K562 (cell line): ENCODE measurements at regions not wholly inside any gene's neighbourhood (a gene's known extent, or its start where the extent isn't known, plus 50 kb on each side); places are given as distances from the start of the nearest gene placed in this dataset.
A peak's percentile ranks its signal among the peaks of the same experiment; 100 is the strongest.

Source experiments
- BDP1 ChIP-seq: IDR thresholded peaks from 3 replicates; pipeline ENCODE4 v1.6.1; 2011; ENCODE audit not compliant: insufficient read length, insufficient read depth
- CTBP1 ChIP-seq: fragments of 450-650 bp; IDR thresholded peaks from 2 replicates; pipeline ENCODE4 v1.6.1; 2016; ENCODE audit warnings: borderline replicate concordance
- GABPB2 ChIP-seq: fragments of 250-450 bp; sonication (Bioruptor Pico); conservative IDR thresholded peaks from 2 replicates; pipeline ENCODE4 v1.5.1; 2021; ENCODE audit warnings: mild to moderate bottlenecking
- HDGF ChIP-seq: fragments of 450-650 bp; IDR thresholded peaks from 2 replicates; pipeline ENCODE4 v1.6.1; 2016
- IFI16 ChIP-seq: fragments of 250-450 bp; sonication (Bioruptor Pico); IDR thresholded peaks from 2 replicates; pipeline ENCODE4 v2.1.2; 2022; ENCODE audit warnings: mild to moderate bottlenecking, inconsistent platforms
- IRF1 ChIP-seq: sonication (generic); formaldehyde crosslinking; IDR thresholded peaks from 2 replicates; pipeline ENCODE4 v1.8.0; 2022; ENCODE audit warnings: missing genetic modification reagents, mild to moderate bottlenecking, borderline replicate concordance
- MCM2 ChIP-seq: fragments of 450-650 bp; IDR thresholded peaks from 2 replicates; pipeline ENCODE4 v1.6.1; 2017; ENCODE audit warnings: low read depth, mild to moderate bottlenecking
- MEF2D ChIP-seq: conservative IDR thresholded peaks from 2 replicates; pipeline ENCODE4 v1.6.1; 2016; ENCODE audit warnings: low read depth, missing genetic modification characterization, missing compliant biosample characterization
- MTF1 ChIP-seq: fragments of 250-450 bp; sonication (Bioruptor Pico); IDR thresholded peaks from 2 replicates; pipeline ENCODE4 v1.9.0; 2021; ENCODE audit warnings: moderate library complexity, mild to moderate bottlenecking, inconsistent platforms, borderline replicate concordance
- POLR2G ChIP-seq: fragments of 200-400 bp; formaldehyde crosslinking; IDR thresholded peaks from 2 replicates; pipeline ENCODE4 v1.6.1; 2017; ENCODE audit warnings: low read depth, mild to moderate bottlenecking, antibody characterized with exemption, low read length, moderate library complexity
- SMARCE1 ChIP-seq: fragments of 450-650 bp; IDR thresholded peaks from 2 replicates; pipeline ENCODE4 v1.7.1; 2016; ENCODE audit warnings: mild to moderate bottlenecking
- TBL1XR1 ChIP-seq, 2 experiments: IDR thresholded peaks; 2 replicates each; pipeline ENCODE4 v1.6.1; 2012; ENCODE audit warnings: improper control_type of control experiment in 2 of 2, low read length in 2 of 2, mild to moderate bottlenecking in 1 of 2
- TCF3 ChIP-seq: sonication (generic); formaldehyde crosslinking; IDR thresholded peaks from 2 replicates; pipeline ENCODE4 v1.4.0; 2020; ENCODE audit warnings: mild to moderate bottlenecking, missing genetic modification reagents
- TRIM24 ChIP-seq, 2 experiments: fragments of 450-650 bp; IDR thresholded peaks; 2 replicates each; pipeline ENCODE4 v1.6.1; 2016
- ZNF398 ChIP-seq: fragments of 250-450 bp; sonication (Bioruptor Pico); IDR thresholded peaks from 2 replicates; pipeline ENCODE4 v1.8.0; 2021; ENCODE audit warnings: moderate library complexity, mild to moderate bottlenecking, inconsistent platforms
- ZNF668 ChIP-seq: fragments of 250-450 bp; sonication (Bioruptor Pico); IDR thresholded peaks from 2 replicates; pipeline ENCODE4 v1.8.0; 2022; ENCODE audit warnings: mild to moderate bottlenecking, inconsistent platforms
- TF ChIP-seq, protein P1 (sequence below), 2 experiments: IDR thresholded peaks in 1 of 2; conservative IDR thresholded peaks in 1 of 2; 2 replicates each; pipeline ENCODE4 v1.6.1; 2016; ENCODE audit warnings: low read depth in 2 of 2, mild to moderate bottlenecking in 1 of 2, missing compliant biosample characterization in 1 of 2, missing genetic modification characterization in 1 of 2, moderate library complexity in 1 of 2
- TF ChIP-seq, protein P2 (sequence below): fragments of 250-450 bp; sonication (Bioruptor Pico); IDR thresholded peaks from 2 replicates; pipeline ENCODE4 v1.4.0; 2020; ENCODE audit warnings: borderline replicate concordance
- TF ChIP-seq, protein P3 (sequence below): fragments of 450-650 bp; formaldehyde crosslinking; IDR thresholded peaks from 2 replicates; pipeline ENCODE4 v1.4.0; 2022; ENCODE audit warnings: missing genetic modification characterization
- TF ChIP-seq, protein P4 (sequence below): fragments of 450-650 bp; formaldehyde crosslinking; IDR thresholded peaks from 2 replicates; pipeline ENCODE4 v1.4.0; 2020; ENCODE audit warnings: mild to moderate bottlenecking, moderate library complexity

DNA sequence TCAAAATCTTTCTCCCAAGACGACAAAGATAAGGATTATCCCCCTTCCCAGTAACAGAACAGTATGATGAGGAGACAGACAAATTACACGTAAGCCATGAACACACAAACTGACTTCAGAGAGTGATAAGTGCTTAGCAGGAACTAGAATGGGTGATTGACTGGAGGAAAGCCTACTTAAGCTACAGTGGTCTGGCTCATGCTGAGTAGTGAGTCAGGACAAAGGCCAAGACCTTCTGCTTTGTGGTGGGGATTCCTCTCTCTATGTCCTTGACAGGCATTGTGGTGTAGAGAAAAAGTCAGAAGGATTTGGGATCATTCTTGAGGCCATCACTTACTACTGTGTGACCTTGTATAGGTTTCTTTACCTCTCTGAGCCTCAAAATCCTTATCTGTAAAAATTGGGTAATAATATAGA, 381.9 kb upstream of the CCL2 start (continued):
- TF ChIP-seq, protein P1, sequence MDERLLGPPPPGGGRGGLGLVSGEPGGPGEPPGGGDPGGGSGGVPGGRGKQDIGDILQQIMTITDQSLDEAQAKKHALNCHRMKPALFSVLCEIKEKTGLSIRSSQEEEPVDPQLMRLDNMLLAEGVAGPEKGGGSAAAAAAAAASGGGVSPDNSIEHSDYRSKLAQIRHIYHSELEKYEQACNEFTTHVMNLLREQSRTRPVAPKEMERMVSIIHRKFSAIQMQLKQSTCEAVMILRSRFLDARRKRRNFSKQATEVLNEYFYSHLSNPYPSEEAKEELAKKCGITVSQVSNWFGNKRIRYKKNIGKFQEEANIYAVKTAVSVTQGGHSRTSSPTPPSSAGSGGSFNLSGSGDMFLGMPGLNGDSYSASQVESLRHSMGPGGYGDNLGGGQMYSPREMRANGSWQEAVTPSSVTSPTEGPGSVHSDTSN (CRISPR knock-in tag; IDR thresholded peaks at IDR 0.05; ENCODE audit: low read depth), result no peak
- TF ChIP-seq, protein P1 (tag; conservative IDR thresholded peaks at IDR 0.05; ENCODE audit: low read depth), result peak; percentile 42; the same call in 1 of the 2 replicates
- peak; percentile 45; the same call in 1 of the 2 replicates for TF ChIP-seq TCF3 (CRISPR knock-in tag)
- TF ChIP-seq, protein P2, sequence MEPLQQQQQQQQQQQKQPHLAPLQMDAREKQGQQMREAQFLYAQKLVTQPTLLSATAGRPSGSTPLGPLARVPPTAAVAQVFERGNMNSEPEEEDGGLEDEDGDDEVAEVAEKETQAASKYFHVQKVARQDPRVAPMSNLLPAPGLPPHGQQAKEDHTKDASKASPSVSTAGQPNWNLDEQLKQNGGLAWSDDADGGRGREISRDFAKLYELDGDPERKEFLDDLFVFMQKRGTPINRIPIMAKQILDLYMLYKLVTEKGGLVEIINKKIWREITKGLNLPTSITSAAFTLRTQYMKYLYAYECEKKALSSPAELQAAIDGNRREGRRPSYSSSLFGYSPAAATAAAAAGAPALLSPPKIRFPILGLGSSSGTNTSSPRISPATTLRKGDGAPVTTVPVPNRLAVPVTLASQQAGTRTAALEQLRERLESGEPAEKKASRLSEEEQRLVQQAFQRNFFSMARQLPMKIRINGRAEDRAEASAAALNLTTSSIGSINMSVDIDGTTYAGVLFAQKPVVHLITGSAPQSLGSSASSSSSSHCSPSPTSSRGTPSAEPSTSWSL (CRISPR knock-in tag), result no peak
- TF ChIP-seq TRIM24 (IDR thresholded peaks at IDR 0.05), result no peak; a peak in 1 of 4 replicates
- no peak for TF ChIP-seq CTBP1
- no peak for TF ChIP-seq POLR2G
- TF ChIP-seq, protein P3, sequence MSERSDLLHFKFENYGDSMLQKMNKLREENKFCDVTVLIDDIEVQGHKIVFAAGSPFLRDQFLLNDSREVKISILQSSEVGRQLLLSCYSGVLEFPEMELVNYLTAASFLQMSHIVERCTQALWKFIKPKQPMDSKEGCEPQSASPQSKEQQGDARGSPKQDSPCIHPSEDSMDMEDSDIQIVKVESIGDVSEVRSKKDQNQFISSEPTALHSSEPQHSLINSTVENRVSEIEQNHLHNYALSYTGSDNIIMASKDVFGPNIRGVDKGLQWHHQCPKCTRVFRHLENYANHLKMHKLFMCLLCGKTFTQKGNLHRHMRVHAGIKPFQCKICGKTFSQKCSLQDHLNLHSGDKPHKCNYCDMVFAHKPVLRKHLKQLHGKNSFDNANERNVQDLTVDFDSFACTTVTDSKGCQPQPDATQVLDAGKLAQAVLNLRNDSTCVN (CRISPR knock-in tag), result no peak
- no peak for TF ChIP-seq GABPB2
- TF ChIP-seq BDP1, result no peak
- peak; percentile 35 to 52; a peak in 1 of 4 replicates for TF ChIP-seq TBL1XR1 (IDR thresholded peaks at IDR 0.05; ENCODE audit: low read length in 2 of 2)
- no peak for TF ChIP-seq IFI16 (CRISPR knock-in tag)
- TF ChIP-seq MCM2, result no peak
- TF ChIP-seq ZNF668 (CRISPR knock-in tag), result no peak
- TF ChIP-seq, protein P4, sequence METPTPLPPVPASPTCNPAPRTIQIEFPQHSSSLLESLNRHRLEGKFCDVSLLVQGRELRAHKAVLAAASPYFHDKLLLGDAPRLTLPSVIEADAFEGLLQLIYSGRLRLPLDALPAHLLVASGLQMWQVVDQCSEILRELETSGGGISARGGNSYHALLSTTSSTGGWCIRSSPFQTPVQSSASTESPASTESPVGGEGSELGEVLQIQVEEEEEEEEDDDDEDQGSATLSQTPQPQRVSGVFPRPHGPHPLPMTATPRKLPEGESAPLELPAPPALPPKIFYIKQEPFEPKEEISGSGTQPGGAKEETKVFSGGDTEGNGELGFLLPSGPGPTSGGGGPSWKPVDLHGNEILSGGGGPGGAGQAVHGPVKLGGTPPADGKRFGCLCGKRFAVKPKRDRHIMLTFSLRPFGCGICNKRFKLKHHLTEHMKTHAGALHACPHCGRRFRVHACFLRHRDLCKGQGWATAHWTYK (CRISPR knock-in tag), result no peak
- no peak for TF ChIP-seq MTF1
- TF ChIP-seq HDGF, result 0 out of 2 replicates have a peak, but pooled peaks have one; percentile 35
- TF ChIP-seq MEF2D (tag), result 0 out of 2 replicates have a peak, but pooled peaks have one; percentile 15
- TF ChIP-seq ZNF398 (CRISPR knock-in tag), result no peak
- TF ChIP-seq IRF1 (CRISPR knock-in tag), result no peak
- TF ChIP-seq SMARCE1, result peak; percentile 63; the same call in 1 of the 2 replicates
